Suprapubic skin (tissue), 2 donors: ENCODE measurements at regions not wholly inside any gene's neighbourhood (a gene's known extent, or its start where the extent isn't known, plus 50 kb on each side); places are given as distances from the start of the nearest gene placed in this dataset.

Experiments
- EP300 ChIP-seq: sonication (generic); formaldehyde crosslinking; IDR thresholded peaks from one replicate; pipeline ENCODE4 v1.6.1; 2017; ENCODE audit warnings: antibody characterized with exemption
- POLR2A ChIP-seq, 2 donors: fragments of 450-650 bp; IDR thresholded peaks; one replicate each; pipeline ENCODE4 v1.6.1; 2017; ENCODE audit warnings: antibody characterized with exemption in 2 of 2, mild to moderate bottlenecking in 2 of 2, moderate library complexity in 2 of 2

- no peak for TF ChIP-seq EP300
- TF ChIP-seq POLR2A (IDR thresholded peaks at IDR 0.05) = no peak
These were observed 59.6 kb upstream of the ENPP7 start for GRCh38 chr17:79671085-79671694.
